Suprapubic skin (tissue), 4 donors: ENCODE measurements at regions not wholly inside any gene's neighbourhood (a gene's known extent, or its start where the extent isn't known, plus 50 kb on each side); places are given as distances from the start of the nearest gene placed in this dataset.

Experiments used
- DNase-seq, 2 donors: peaks; one replicate each; pipeline ENCODE4 v3.0.0-alpha.2; 2019; ENCODE audit warnings: low spot score in 2 of 2
- H3K27ac ChIP-seq: fragments of 200-600 bp; sonication (generic); one replicate; pipeline ENCODE4 v1.5.1; 2019
- H3K27me3 ChIP-seq: fragments of 200-600 bp; sonication (generic); one replicate; pipeline ENCODE4 v1.5.1; 2019
- H3K36me3 ChIP-seq: fragments of 200-600 bp; sonication (generic); one replicate; pipeline ENCODE4 v1.5.1; 2019
- H3K4me1 ChIP-seq: fragments of 200-600 bp; sonication (generic); one replicate; pipeline ENCODE4 v1.5.1; 2019
- H3K4me3 ChIP-seq: fragments of 200-600 bp; sonication (generic); one replicate; pipeline ENCODE4 v1.5.1; 2019; ENCODE audit warnings: mild to moderate bottlenecking
- H3K9me3 ChIP-seq: fragments of 200-600 bp; sonication (generic); one replicate; pipeline ENCODE4 v1.5.1; 2019
- CTCF ChIP-seq, 2 donors: fragments of 200-600 bp in 1 of 2; fragments of 450-650 bp in 1 of 2; sonication (generic) in 1 of 2; IDR thresholded peaks; one replicate each; pipeline ENCODE4 v1.5.1; 2016 to 2019; ENCODE audit warnings: antibody characterized with exemption in 2 of 2, mild to moderate bottlenecking in 1 of 2, moderate library complexity in 1 of 2
- EP300 ChIP-seq: sonication (generic); formaldehyde crosslinking; IDR thresholded peaks from one replicate; pipeline ENCODE4 v1.6.1; 2017; ENCODE audit warnings: antibody characterized with exemption
- POLR2A ChIP-seq, 2 donors: fragments of 450-650 bp; IDR thresholded peaks; one replicate each; pipeline ENCODE4 v1.6.1; 2017; ENCODE audit warnings: antibody characterized with exemption in 2 of 2, mild to moderate bottlenecking in 2 of 2, moderate library complexity in 2 of 2
- POLR2AphosphoS5 ChIP-seq, 3 donors: sonication (generic); formaldehyde crosslinking; IDR thresholded peaks; one replicate each; pipeline ENCODE4 v1.6.1; 2017; ENCODE audit warnings: antibody characterized with exemption in 3 of 3
- WGBS: methylation state at CpG from one replicate; pipeline ENCODE4 v1.1.5; 2018; 5-methylcytosine and 5-hydroxymethylcytosine counted together

DNA sequence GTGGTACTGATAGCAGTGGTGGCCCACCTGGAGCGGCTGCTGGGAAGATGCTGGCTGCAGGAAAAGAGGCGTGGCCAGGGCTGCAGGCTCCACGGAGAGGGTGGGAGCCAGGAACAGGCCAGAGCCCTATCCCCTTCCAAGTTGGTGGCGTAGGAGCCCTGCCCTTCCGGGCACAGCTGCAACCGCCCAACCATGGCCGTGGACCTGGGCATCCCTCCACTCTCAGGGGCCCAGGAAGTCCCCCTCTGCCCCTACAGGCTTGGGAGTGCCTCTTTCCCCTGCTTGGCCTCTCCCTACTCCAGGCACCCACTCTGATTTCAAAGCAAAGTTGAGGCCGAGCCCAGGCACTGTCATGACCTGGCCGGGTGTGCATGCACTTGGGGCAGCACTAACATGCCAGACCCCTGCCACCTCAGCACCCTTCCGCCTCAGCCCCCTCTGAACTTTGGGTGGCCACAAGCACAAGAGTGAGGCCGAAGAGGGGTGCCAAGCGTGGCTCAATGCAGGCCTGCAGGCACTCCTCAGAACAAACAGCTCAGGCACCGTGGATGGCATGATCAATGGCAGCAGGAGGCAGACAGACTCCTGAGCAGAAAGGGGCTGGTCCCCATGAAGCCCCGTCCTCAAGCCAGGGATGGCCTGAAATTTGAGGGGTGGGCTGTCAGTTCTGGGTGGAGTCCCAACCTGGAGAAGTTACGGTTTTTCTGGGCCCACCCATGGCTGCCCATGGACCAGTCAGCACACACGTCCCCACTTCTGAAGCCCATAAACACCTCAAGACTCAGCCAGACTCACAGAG is 164.9 kb upstream of the PRNP start:
- DNase-seq = no peak
- Histone ChIP-seq H3K36me3 (no peaks in the 10 kb centered on the region), H3K4me3 (no peak overlapping the region), H3K4me1 (no peaks in the 10 kb centered on the region), H3K27ac (no peak overlapping the region), H3K27me3 (peaks cover 6% of the 10 kb centered on the region), H3K9me3 (no peaks in the 10 kb centered on the region)
- 69% methylated on average over 10 of the region's 16 CpGs for WGBS
- TF ChIP-seq EP300 = no peak
- TF ChIP-seq CTCF (IDR thresholded peaks at IDR 0.05) = no peak
- TF ChIP-seq POLR2A (IDR thresholded peaks at IDR 0.05) = no peak
- TF ChIP-seq POLR2AphosphoS5 (IDR thresholded peaks at IDR 0.05) = no peak

- TF ChIP-seq CTCF (IDR thresholded peaks at IDR 0.05) = no peak
- TF ChIP-seq POLR2A (IDR thresholded peaks at IDR 0.05) = no peak
- TF ChIP-seq EP300 = no peak
- no peak for TF ChIP-seq POLR2AphosphoS5 (IDR thresholded peaks at IDR 0.05)
- H3K9me3 ChIP-seq = no peaks in the 10 kb centered on the region
- H3K27ac ChIP-seq = no peak overlapping the region
- H3K36me3 ChIP-seq = no peaks in the 10 kb centered on the region
- H3K4me3 ChIP-seq = no peak overlapping the region
- no peak for DNase-seq
- WGBS = 39% methylated on average over 2 of the region's 2 CpGs
- no peaks in the 10 kb centered on the region for H3K4me1 ChIP-seq
- H3K27me3 ChIP-seq = peaks cover 6% of the 10 kb centered on the region
Measured at GRCh38 chr20:4519534-4519933, 166.7 kb upstream of the PRNP start.

DNA sequence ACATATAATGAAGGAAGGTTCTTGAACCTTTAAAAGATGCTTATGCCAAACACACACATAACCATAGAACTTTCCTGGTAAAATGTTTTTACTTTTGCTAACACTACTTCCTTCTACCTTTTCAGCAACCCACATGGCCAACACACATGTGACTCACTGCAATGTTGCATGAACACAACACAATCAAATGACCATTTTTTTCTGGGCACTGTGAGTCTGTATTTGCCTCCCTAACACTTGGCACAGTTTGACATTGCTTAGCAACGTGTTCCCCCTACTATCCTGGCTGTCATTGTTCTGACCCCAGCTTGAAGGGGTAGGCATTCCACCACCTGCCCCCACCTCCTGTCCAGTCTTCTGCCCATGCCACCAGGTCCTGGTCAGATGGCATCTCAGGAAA is 169.4 kb upstream of the PRNP start:
- no peaks in the 10 kb centered on the region for H3K9me3 ChIP-seq
- H3K36me3 ChIP-seq = no peaks in the 10 kb centered on the region
- WGBS = 67% methylated on average over 1 of the region's 1 CpG
- H3K4me1 ChIP-seq = no peaks in the 10 kb centered on the region
- peaks cover 6% of the 10 kb centered on the region for H3K27me3 ChIP-seq
- H3K4me3 ChIP-seq = no peak overlapping the region
- DNase-seq = no peak
- TF ChIP-seq EP300 = no peak
- H3K27ac ChIP-seq = no peak overlapping the region

- no peaks in the 10 kb centered on the region for H3K36me3 ChIP-seq
- DNase-seq = no peak
- H3K4me3 ChIP-seq = no peak overlapping the region
- no peaks in the 10 kb centered on the region for H3K27me3 ChIP-seq
- no peak overlapping the region for H3K27ac ChIP-seq
- no peaks in the 10 kb centered on the region for H3K9me3 ChIP-seq
- TF ChIP-seq POLR2A (IDR thresholded peaks at IDR 0.05) (no peak), EP300 (no peak), POLR2AphosphoS5 (IDR thresholded peaks at IDR 0.05) (no peak), CTCF (IDR thresholded peaks at IDR 0.05) (no peak)
- no peaks in the 10 kb centered on the region for H3K4me1 ChIP-seq
Measured at GRCh38 chr20:4513720-4514119, 172.5 kb upstream of the PRNP start.

- 36% methylated on average over 3 of the region's 3 CpGs for WGBS
- Histone ChIP-seq H3K4me1 (no peaks in the 10 kb centered on the region), H3K27me3 (no peaks in the 10 kb centered on the region), H3K9me3 (peaks cover 3% of the 10 kb centered on the region), H3K27ac (no peak overlapping the region), H3K4me3 (no peak overlapping the region), H3K36me3 (no peaks in the 10 kb centered on the region)
- no peak for DNase-seq
- TF ChIP-seq CTCF (IDR thresholded peaks at IDR 0.05) = no peak
- no peak for TF ChIP-seq EP300
- TF ChIP-seq POLR2AphosphoS5 (IDR thresholded peaks at IDR 0.05) = no peak
- no peak for TF ChIP-seq POLR2A (IDR thresholded peaks at IDR 0.05)
Measured at GRCh38 chr20:4512891-4513550, 173.2 kb upstream of the PRNP start.
